Coronary artery (tissue), 2 donors: ENCODE measurements at regions not wholly inside any gene's neighbourhood (a gene's known extent, or its start where the extent isn't known, plus 50 kb on each side); places are given as distances from the start of the nearest gene placed in this dataset.

Source experiments
- DNase-seq: peaks from one replicate; pipeline ENCODE4 v3.0.0-alpha.2; 2017; ENCODE audit warnings: low spot score
- H3K27ac ChIP-seq, 2 donors: fragments of 200-600 bp; sonication (generic); one replicate each; pipeline ENCODE4 v1.5.1; 2016 to 2019
- H3K4me3 ChIP-seq: fragments of 200-600 bp; sonication (generic); 2 replicates; pipeline ENCODE4 v1.5.1; 2016; ENCODE audit warnings: mild to moderate bottlenecking, moderate library complexity
- TF ChIP-seq, protein P1 (sequence below): fragments of 200-600 bp; sonication (generic); IDR thresholded peaks from one replicate; pipeline ENCODE4 v1.5.1; 2019; ENCODE audit warnings: antibody characterized with exemption

- no peak overlapping the region for H3K4me3 ChIP-seq
- TF ChIP-seq, protein P1, sequence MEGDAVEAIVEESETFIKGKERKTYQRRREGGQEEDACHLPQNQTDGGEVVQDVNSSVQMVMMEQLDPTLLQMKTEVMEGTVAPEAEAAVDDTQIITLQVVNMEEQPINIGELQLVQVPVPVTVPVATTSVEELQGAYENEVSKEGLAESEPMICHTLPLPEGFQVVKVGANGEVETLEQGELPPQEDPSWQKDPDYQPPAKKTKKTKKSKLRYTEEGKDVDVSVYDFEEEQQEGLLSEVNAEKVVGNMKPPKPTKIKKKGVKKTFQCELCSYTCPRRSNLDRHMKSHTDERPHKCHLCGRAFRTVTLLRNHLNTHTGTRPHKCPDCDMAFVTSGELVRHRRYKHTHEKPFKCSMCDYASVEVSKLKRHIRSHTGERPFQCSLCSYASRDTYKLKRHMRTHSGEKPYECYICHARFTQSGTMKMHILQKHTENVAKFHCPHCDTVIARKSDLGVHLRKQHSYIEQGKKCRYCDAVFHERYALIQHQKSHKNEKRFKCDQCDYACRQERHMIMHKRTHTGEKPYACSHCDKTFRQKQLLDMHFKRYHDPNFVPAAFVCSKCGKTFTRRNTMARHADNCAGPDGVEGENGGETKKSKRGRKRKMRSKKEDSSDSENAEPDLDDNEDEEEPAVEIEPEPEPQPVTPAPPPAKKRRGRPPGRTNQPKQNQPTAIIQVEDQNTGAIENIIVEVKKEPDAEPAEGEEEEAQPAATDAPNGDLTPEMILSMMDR = no peak
- DNase-seq = no peak
- no peak overlapping the region for H3K27ac ChIP-seq
Observed at GRCh38 chr3:181418233-181418632, 293.5 kb upstream of the SOX2 start.

- Histone ChIP-seq H3K27ac (no peak overlapping the region), H3K4me3 (no peak overlapping the region)
- DNase-seq = no peak
- TF ChIP-seq, protein P1 = no peak
Observed at GRCh38 chr3:181417748-181418147, 294.0 kb upstream of the SOX2 start.

- H3K27ac ChIP-seq = no peak overlapping the region
- TF ChIP-seq, protein P1 = no peak
- no peak overlapping the region for H3K4me3 ChIP-seq
- no peak for DNase-seq
Observed at GRCh38 chr3:181410870-181411269, 300.9 kb upstream of the SOX2 start.

GRCh38 chr3:181403876-181404660 is 307.7 kb upstream of the SOX2 start:
- Histone ChIP-seq H3K27ac (no peak overlapping the region), H3K4me3 (no peak overlapping the region)
- no peak for DNase-seq
- TF ChIP-seq, protein P1 = no peak

- Histone ChIP-seq H3K27ac (no peak overlapping the region), H3K4me3 (no peak overlapping the region)
- TF ChIP-seq, protein P1 = no peak
- DNase-seq = no peak
Observed at GRCh38 chr3:181402347-181402746, 309.4 kb upstream of the SOX2 start.

GRCh38 chr3:181384970-181385369 is 326.8 kb upstream of the SOX2 start:
- no peak for DNase-seq
- Histone ChIP-seq H3K27ac (no peak overlapping the region), H3K4me3 (no peak overlapping the region)
- TF ChIP-seq, protein P1 = no peak

GRCh38 chr3:181383760-181384159 is 328.0 kb upstream of the SOX2 start:
- no peak overlapping the region for H3K27ac ChIP-seq
- H3K4me3 ChIP-seq = no peak overlapping the region
- no peak for DNase-seq
- TF ChIP-seq, protein P1 = no peak
